ENCODE measurements at regions not wholly inside any gene's neighbourhood (a gene's known extent, or its start where the extent isn't known, plus 50 kb on each side); places are given as distances from the start of the nearest gene placed in this dataset.

GRCh38 chr5:143703659-143704058 lies 108.3 kb upstream of the HMHB1 start:
- TF ChIP-seq CTCF (IDR thresholded peaks at IDR 0.05), result no peak
- TF ChIP-seq POLR2A (IDR thresholded peaks at IDR 0.05), result no peak
